NOMO-1 treated with dmso at 0.1 percent for 144 hours (cell line): ENCODE measurements at regions not wholly inside any gene's neighbourhood (a gene's known extent, or its start where the extent isn't known, plus 50 kb on each side); places are given as distances from the start of the nearest gene placed in this dataset.

Experiments
- DNase-seq: peaks from one replicate; lab custom pipeline; 2025; ENCODE audit not compliant: unreplicated experiment; lab: John Stamatoyannopoulos, UW

DNA sequence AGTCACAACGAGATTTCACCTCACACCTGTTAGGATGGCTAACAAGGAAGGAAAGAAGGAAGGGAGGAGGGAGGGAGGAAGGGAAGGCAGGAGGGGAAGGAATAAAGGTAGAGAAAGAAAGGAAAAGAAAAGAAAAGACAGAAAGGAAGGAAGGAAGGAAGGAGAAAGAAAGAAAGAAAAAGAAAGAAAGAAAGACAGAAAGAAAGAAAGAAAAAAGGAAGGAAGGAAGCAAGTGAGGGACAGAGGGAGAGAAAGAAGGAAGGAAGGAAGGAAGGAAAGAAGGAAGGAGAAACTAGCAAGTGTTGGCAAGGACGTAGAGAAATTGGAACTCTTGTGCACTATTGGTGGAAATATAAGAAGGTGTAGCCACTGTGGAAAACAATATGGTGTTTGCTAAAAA lies 52.2 kb downstream of the CCDC185 start:
- no peak for DNase-seq

DNA sequence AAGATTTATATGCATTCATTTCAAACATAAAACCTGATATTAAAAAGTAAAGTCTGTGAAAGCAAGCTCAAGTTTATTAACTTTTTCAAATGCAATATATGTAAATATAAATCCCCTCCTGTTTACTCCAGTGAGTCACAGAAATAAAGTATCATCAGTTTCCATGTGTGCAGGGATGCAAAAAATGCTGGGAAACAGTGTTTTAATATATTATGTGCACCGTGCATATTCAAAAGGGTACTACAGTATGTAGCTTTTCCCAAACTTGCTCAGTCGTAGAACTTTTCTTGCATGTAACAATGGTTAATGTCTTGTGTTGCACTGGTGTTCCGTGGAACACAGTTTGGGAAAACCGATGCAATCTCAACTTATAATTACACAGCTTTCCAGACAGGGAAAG lies 60.7 kb downstream of the CCDC185 start:
- DNase-seq, result no peak

DNA sequence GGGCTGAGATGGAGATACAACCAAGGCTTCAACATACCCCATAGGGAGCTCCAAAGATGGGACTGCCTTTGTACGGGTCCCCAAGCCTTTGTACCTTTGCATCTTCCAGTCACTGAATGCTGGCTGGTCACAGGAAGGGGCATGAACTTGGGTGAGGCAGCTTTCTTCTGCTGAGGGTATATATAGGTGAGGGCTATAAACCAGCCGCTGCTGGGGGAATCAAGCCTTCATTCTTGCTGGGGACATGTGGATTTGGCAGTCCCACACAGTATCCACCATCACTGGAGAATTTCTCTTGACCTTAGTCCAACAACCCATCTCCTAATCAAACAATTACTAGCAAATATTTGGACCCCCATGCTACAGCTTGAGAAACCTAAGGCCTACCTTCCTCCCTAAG lies 61.7 kb downstream of the CCDC185 start:
- DNase-seq, result no peak

GRCh38 chr1:223455470-223455869 lies 62.3 kb downstream of the CCDC185 start:
- DNase-seq, result no peak

GRCh38 chr1:223456747-223457146 lies 63.5 kb downstream of the CCDC185 start:
- no peak for DNase-seq

GRCh38 chr1:223460566-223461189 lies 67.5 kb downstream of the CCDC185 start:
- DNase-seq, result no peak

DNA sequence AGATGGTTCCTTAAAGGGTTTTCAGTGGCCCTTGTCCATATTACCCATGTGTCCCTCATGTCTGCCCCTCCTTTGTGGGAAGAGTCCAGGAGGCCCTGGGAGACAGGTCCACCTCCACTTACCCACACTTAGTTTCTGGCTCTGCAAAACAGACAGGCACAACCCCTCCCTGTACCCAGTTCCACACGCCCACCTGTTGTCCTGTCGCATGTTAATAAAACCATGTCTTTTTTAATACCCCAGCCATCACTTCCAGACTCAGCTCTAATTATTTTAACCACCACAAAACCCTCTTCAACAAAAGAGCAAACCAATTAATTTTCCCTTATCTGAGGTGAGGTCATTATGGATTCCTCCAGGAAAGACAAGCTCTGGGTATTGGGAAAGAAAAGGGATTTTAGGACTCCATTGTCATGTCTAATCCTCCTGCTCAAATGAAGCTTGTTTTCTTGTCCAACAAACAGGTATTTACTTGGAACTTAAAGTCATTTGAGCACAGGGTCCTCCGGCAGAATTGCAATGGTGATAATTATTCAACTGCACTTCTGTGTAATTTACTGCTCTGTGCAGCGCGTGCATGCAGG lies 68.9 kb downstream of the CCDC185 start:
- no peak for DNase-seq

GRCh38 chr1:223462866-223463404 lies 69.7 kb downstream of the CCDC185 start:
- no peak for DNase-seq

DNA sequence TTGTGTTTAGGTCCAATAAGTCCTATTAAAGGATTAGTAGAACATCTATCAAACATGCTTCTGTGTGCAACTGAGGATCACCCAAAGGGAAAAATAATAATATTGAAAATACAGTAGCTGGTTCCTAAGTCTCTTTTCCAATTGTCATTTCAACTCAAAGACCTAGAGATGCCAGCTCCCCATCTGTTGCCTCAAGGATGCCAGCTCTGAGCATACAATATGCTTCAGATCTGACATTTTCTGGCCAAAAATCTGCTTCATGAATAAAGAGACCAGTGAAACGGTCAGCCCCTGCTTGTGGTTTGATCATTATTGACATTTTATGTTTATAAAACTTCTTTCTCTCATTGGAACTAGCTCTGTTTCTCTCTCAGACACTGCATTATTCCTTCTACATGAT lies 72.9 kb downstream of the CCDC185 start:
- no peak for DNase-seq

DNA sequence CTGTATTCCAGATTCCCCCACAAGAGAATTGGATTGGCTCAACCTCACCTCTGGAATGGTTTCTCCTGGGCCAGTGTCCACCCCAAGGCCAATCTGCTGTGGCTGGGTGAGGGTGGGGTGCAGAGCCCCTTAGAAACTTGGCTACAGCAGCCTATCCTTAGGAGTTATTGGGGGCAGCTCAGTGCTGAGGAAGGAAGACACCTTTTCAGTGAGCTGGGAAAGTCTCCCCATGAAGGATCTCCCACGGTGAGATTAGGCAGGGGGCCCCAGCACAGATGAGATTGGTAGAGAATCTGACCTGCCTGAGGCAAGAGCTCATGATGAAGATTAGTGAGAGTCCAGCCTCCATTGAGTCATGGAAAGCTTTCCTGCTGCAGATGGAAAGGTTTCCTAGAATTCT lies 78.4 kb downstream of the CCDC185 start:
- DNase-seq, result no peak

GRCh38 chr1:223472057-223472456 lies 78.8 kb downstream of the CCDC185 start:
- DNase-seq, result no peak

- no peak for DNase-seq
These were observed 80.6 kb downstream of the CCDC185 start for GRCh38 chr1:223473601-223474344.

DNA sequence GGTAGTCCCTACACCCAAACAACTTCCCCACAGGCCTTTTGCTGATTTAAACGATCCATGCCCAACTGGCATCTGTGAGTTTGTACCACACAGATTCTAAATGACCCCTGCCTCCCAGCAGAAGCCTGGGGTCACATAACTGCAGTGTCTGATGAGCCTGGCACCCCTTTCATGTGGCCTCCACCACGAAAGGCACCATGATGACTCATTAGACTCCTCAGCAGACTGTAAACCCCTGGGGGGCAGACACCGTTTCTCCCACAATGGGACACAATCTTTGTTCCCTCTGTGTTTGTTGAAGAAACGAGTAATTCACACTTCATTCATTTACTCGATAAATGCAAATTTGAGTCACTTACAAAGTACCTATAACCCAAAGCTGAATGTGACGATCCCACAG lies 81.6 kb downstream of the CCDC185 start:
- no peak for DNase-seq

- DNase-seq, result no peak
These were observed 84.2 kb downstream of the CCDC185 start for GRCh38 chr1:223477456-223477855.

- DNase-seq, result no peak
These were observed 85.4 kb downstream of the CCDC185 start for GRCh38 chr1:223478606-223479005.

- DNase-seq, result no peak
These were observed 86.0 kb downstream of the CCDC185 start for GRCh38 chr1:223479261-223479660.

GRCh38 chr1:223479718-223480425 lies 86.7 kb downstream of the CCDC185 start:
- DNase-seq, result no peak

DNA sequence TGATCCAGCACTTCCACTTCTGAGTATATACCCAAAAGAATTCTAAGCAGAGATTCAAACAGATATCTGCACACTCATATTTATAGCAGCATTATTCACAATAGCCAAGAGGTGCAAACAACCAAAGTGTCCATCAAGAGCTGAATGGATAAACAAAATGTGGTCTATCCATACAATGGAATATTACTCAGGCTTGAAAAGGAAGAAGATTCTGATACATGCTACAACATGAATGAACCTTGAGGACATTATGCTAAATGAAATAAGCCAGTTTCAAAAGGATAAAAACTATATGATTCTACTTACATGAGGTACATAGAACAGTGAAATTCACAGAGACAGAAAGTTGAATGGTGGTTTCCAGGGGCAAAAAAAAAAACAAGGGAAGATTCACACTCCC lies 88.9 kb downstream of the CCDC185 start:
- no peak for DNase-seq

DNA sequence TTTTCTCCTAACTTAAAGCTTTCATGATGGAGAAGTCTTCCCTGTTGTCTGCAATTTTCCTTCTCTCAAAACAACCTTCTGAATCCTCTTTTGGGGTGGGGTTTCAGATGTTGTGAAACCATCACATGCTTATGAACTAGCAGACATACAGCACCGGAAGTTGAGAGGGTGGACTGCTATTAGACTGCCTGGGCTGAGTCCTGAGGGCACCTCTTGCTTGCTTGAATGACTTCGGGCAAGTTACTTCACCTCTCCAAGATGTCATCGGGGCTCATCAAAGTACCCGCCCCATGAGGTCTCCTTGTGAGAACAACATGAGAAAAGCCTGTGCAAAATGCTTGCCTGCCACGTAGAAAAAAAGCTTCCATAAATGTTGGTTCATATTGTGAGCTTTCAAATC lies 89.6 kb downstream of the CCDC185 start:
- DNase-seq, result peak; percentile 29

DNA sequence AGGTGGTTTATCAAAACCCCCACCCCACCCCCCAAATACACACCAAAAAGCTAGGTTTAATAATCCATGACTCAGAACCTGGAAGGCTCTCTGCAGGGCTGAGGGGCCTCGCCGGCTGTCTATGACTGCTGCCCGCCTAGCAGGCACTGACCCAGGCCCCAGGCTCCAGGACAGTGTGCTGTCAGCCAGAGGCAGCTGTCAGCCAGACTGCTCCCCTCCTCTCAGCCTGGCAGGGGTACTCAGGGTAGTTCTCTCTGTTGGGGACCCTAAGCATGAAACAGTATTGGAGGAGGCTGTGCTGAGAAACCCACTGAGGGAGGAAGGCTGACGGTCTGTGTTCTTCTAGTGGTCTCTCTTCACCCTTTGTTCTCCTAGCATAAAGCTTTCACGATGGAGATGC lies 90.3 kb downstream of the CCDC185 start:
- DNase-seq, result no peak

DNA sequence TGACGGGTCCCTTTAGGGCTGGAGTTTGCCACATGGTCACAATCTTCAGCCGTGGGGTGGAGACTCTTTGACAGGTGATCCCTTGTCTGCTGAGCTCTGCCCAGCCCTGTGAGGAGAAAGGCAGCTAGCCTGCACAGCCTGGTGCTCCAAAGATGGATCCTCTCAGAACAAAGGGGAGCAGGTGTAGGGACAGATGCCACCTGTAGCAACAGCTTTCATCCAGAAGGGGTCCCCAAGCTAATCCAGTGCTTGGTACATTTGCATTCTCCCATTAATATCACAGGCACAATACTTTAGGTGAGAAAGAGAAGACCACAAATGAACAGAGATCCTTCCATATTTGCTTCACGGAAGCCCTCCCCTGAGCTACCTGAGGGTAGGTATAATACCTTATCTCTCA lies 93.2 kb downstream of the CCDC185 start:
- DNase-seq, result no peak
